Adrenal gland (tissue), 9 donors: ENCODE measurements at regions not wholly inside any gene's neighbourhood (a gene's known extent, or its start where the extent isn't known, plus 50 kb on each side); places are given as distances from the start of the nearest gene placed in this dataset.

Source experiments
- DNase-seq, 7 donors: peaks; one replicate each; pipeline ENCODE4 v3.0.0-alpha.2; 2019 to 2020
- H3K27ac ChIP-seq, 5 donors: fragments of 200-600 bp; sonication (generic) in 4 of 5; 1 replicate in 3 of 5; 2 replicates in 2 of 5; pipeline versions ENCODE4 v1.5.1 to v1.8.0; 2016 to 2020; ENCODE audit warnings: mild to moderate bottlenecking in 1 of 5
- H3K27me3 ChIP-seq: fragments of 200-600 bp; 2 replicates; pipeline ENCODE4 v1.8.0; 2021
- H3K36me3 ChIP-seq, 2 donors: fragments of 200-600 bp; replicated peaks in 1 of 2; 1 replicate in 1 of 2; 2 replicates in 1 of 2; pipeline versions ENCODE4 v1.5.1 to v1.8.0; 2018 to 2022
- H3K4me1 ChIP-seq, 2 donors: fragments of 200-600 bp; replicated peaks in 1 of 2; 1 replicate in 1 of 2; 2 replicates in 1 of 2; pipeline versions ENCODE4 v1.5.1 to v1.8.0; 2018 to 2021
- H3K4me3 ChIP-seq, 4 donors: fragments of 200-600 bp; sonication (generic) in 3 of 4; one replicate each; pipeline ENCODE4 v1.5.1; 2016 to 2018
- H3K9me3 ChIP-seq, 3 donors: fragments of 200-600 bp; sonication (generic) in 1 of 3; replicated peaks in 1 of 3; 1 replicate in 2 of 3; 2 replicates in 1 of 3; pipeline versions ENCODE4 v1.5.1 to v1.8.0; 2016 to 2021
- POLR2A ChIP-seq, 2 donors: fragments of 450-650 bp; IDR thresholded peaks; one replicate each; pipeline ENCODE4 v1.6.1; 2017; ENCODE audit warnings: antibody characterized with exemption in 2 of 2, mild to moderate bottlenecking in 2 of 2, moderate library complexity in 1 of 2
- WGBS, 4 donors: extraction: QIAGEN DNeasy Blood & Tissue Kit in 2 of 4; methylation state at CpG; one replicate each; pipeline versions ENCODE4 v1.1.5 to v1.1.7; 2013 to 2017; 5-methylcytosine and 5-hydroxymethylcytosine counted together
- intact Hi-C, 2 donors: fragments of 100-400 bp; cut with DNase I; formaldehyde crosslinking; loops; one replicate each; pipeline versions ENCODE4 v1.14.1 to v1.15.0; 2022 to 2023
- TF ChIP-seq, protein P1 (sequence below), 6 experiments: fragments of 450-650 bp in 4 of 6; fragments of 200-600 bp in 2 of 6; sonication (generic) in 1 of 6; IDR thresholded peaks; 1 replicate in 5 of 6; 2 replicates in 1 of 6; pipeline versions ENCODE4 v1.5.1 to v1.8.0; 2016 to 2021; ENCODE audit warnings: antibody characterized with exemption in 6 of 6, mild to moderate bottlenecking in 2 of 6, moderate library complexity in 1 of 6
- donor health status: healthy with polysubstance abuse.
- donor health status: Bipolar disorder and iron deficiency.
- donor health status: DM: yes; HTN: yes; CAD: no.
- donor health status: DM: no; HTN: no; CAD: no.
- donor health status: DM: no; HTN: no; CAD: no.

DNA sequence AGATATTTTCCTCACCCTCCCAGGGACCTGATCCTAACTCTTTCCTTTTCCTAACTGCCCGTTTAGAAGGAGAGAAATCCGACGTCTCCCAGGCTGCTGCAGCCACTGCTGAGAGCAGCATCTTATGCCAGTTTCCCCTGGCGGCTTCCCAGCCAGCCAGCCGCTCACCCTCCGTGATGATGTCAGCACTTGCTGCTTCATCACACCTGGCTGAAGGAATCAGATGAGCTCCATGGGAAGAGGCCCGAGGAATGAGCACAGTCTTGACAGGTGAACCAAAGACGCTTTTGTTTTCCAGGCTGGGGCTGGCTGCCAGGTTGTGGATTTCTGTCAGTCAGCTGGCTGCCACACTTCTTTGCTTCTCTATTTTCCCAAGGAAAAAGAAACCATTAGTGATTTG is 445.1 kb upstream of the RBMS3 start:
- Histone ChIP-seq H3K4me3 (no peak overlapping the region), H3K27ac (no peak overlapping the region), H3K4me1 (no peaks in the 10 kb centered on the region), H3K27me3 (no peaks in the 10 kb centered on the region), H3K9me3 (no peaks in the 10 kb centered on the region), H3K36me3 (no peaks in the 10 kb centered on the region)
- TF ChIP-seq, protein P1, sequence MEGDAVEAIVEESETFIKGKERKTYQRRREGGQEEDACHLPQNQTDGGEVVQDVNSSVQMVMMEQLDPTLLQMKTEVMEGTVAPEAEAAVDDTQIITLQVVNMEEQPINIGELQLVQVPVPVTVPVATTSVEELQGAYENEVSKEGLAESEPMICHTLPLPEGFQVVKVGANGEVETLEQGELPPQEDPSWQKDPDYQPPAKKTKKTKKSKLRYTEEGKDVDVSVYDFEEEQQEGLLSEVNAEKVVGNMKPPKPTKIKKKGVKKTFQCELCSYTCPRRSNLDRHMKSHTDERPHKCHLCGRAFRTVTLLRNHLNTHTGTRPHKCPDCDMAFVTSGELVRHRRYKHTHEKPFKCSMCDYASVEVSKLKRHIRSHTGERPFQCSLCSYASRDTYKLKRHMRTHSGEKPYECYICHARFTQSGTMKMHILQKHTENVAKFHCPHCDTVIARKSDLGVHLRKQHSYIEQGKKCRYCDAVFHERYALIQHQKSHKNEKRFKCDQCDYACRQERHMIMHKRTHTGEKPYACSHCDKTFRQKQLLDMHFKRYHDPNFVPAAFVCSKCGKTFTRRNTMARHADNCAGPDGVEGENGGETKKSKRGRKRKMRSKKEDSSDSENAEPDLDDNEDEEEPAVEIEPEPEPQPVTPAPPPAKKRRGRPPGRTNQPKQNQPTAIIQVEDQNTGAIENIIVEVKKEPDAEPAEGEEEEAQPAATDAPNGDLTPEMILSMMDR (IDR thresholded peaks at IDR 0.05), result no peak
- no peak for TF ChIP-seq POLR2A (IDR thresholded peaks at IDR 0.05)
- peak in 1 of 7 donors; percentile 52 for DNase-seq
- 28 to 56% (median 37%) methylated on average over 7 to 8 of the region's 8 CpGs for WGBS, 4 donors
- intact Hi-C loops, result no loop called here

DNA sequence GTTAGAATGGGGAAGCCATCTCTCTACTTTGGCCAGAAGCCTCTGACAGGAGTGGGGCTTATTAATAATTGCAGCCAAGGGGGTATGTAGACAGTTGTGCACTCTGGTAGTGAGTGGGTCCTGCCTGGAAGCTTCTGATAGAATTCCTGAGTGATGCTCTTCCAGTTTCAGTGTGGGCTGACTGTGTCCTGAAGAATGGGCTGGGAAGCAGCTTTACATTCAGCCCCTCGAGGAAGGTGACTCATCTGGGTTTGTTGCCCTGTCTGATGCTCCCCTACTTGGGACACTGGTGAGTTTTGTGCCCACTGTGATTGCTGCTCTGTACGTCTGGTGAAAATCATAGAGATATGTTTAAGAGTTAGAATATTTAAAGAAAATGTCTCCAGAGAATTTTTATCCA is 444.7 kb upstream of the RBMS3 start:
- Histone ChIP-seq H3K4me3 (no peak overlapping the region), H3K4me1 (no peaks in the 10 kb centered on the region), H3K27ac (no peak overlapping the region), H3K36me3 (no peaks in the 10 kb centered on the region), H3K27me3 (no peaks in the 10 kb centered on the region), H3K9me3 (no peaks in the 10 kb centered on the region)
- WGBS, 4 donors, result 54 to 67% (median 59%) methylated on average over 2 of the region's 2 CpGs
- no peak for DNase-seq
- TF ChIP-seq POLR2A (IDR thresholded peaks at IDR 0.05), result no peak
- TF ChIP-seq, protein P1 (IDR thresholded peaks at IDR 0.05), result no peak
- intact Hi-C loops, result no loop called here

DNA sequence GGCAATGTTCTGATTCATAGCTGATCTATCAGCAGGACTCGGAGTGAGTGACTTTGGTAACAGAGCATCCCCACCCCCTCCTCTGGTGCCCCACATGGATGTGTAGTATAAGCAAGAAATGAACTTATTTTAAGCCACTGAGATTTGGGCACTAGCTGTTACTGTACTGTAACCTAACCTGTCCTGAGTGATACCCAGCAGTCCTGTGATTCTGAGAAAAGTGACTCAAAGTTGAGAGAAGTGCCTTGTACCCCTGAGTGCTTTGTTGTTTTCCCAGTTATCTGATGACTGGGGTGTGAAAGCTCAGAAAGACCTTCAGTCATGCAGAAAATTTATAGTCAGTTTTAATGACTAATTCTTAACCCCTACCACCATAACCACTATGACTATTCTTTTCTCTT is 439.9 kb upstream of the RBMS3 start:
- Histone ChIP-seq H3K27me3 (no peaks in the 10 kb centered on the region), H3K9me3 (no peaks in the 10 kb centered on the region), H3K27ac (no peak overlapping the region), H3K4me3 (no peak overlapping the region), H3K36me3 (no peaks in the 10 kb centered on the region), H3K4me1 (no peaks in the 10 kb centered on the region)
- intact Hi-C loops, result no loop called here
- DNase-seq, result no peak
- TF ChIP-seq POLR2A (IDR thresholded peaks at IDR 0.05), result no peak
- 62 to 63% (median 63%) methylated on average over 1 of the region's 1 CpG; no CpG with 5 or more reads in 1 of the 4 donors for WGBS, 4 donors

DNA sequence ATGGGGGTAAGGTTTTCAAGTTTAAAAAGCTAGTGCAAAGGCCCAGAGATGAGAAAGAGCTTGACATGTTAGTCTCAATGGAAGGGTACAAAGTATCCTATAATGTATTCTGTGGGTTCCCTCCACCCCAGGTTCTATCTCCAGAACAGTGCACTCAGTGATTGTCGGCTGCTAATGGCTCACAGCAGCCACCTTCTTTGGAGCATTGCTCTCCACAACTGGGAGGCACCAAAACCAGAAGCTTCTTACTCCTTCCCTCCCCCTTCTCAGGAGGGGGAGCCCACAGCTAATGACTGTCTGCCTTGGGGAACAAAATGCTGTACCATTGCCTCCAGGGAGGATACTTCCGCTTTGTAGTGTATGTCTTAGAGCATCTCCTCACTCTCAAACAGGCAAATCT is 439.4 kb upstream of the RBMS3 start:
- Histone ChIP-seq H3K4me3 (no peak overlapping the region), H3K9me3 (no peaks in the 10 kb centered on the region), H3K4me1 (no peaks in the 10 kb centered on the region), H3K27ac (no peak overlapping the region), H3K36me3 (no peaks in the 10 kb centered on the region), H3K27me3 (no peaks in the 10 kb centered on the region)
- intact Hi-C loops, result no loop called here
- WGBS, 4 donors, result 38 to 100% (median 78%) methylated on average over 2 of the region's 2 CpGs
- no peak for TF ChIP-seq POLR2A (IDR thresholded peaks at IDR 0.05)
- TF ChIP-seq, protein P1 (IDR thresholded peaks at IDR 0.05), result no peak
- no peak for DNase-seq

DNA sequence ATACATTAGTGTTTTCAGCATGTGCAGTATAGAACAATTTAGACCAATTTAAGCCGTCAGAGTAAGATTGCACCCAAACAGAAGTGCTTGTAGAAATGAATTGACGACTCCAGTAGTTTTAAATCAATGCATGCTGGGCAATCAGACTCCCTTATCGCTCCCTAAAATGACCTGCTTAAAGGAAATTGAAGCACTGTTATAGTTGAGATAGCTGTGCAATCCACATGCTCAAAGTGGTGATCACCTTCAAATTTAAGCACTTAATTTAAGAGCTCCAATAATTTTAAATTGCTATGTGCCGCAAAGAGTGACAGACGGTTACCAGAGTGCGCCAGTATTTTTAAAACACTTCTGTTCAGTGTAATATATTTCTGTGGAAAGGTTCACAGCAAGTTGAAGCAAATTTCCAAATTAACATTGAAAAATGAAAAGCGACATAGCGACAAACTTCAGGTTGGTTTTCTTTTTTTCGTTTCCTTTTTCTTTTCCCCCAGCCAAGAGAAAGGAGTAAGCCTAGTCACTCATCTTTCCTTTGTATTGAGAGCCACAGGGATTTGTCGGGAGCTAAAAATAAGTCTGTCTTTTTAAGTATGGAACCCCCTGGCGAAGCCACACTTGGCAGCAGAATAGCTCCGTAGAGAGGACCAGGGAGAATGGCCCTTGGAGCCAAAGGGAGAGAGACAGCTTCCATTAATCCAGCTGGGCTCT is 436.4 kb upstream of the RBMS3 start:
- no peak for DNase-seq
- intact Hi-C loops, result no loop called here
- Histone ChIP-seq H3K4me1 (no peaks in the 10 kb centered on the region), H3K9me3 (no peaks in the 10 kb centered on the region), H3K27ac (no peak overlapping the region), H3K27me3 (no peaks in the 10 kb centered on the region), H3K4me3 (no peak overlapping the region), H3K36me3 (no peaks in the 10 kb centered on the region)
- WGBS, 4 donors, result 86 to 90% (median 88%) methylated on average over 12 of the region's 12 CpGs
- TF ChIP-seq, protein P1 (IDR thresholded peaks at IDR 0.05), result no peak
- no peak for TF ChIP-seq POLR2A (IDR thresholded peaks at IDR 0.05)
